ENCODE measurements at regions not wholly inside any gene's neighbourhood (a gene's known extent, or its start where the extent isn't known, plus 50 kb on each side); places are given as distances from the start of the nearest gene placed in this dataset.

DNA sequence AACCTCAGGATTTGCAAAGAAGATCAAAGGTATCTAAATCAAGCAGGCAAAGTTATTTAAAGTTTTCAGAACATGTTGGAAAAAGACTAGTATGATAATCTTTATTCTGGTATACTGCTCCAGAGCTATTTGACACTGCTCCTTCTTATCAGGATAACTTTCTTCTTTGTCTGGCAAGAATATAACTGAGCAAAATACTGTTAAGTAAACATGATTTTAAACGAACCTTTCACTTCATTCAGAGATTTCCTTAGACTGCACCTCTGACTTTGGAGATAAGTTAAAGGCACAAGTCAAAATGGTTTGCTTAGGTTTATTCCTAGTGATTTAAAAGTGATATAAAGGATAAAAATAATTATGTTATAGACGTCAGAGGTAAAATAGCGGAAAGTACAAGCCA is 103.9 kb upstream of the CCDC190 start:
- DNase-seq: no peak

- no peak for DNase-seq
These were observed 95.9 kb upstream of the CCDC190 start for GRCh38 chr1:162956922-162957321.

GRCh38 chr1:162954824-162955223 is 93.8 kb upstream of the CCDC190 start:
- no peak for DNase-seq

GRCh38 chr1:162952956-162953355 is 92.0 kb upstream of the CCDC190 start:
- no peak for DNase-seq

GRCh38 chr1:162951553-162952315 is 90.8 kb upstream of the CCDC190 start:
- DNase-seq: no peak

DNA sequence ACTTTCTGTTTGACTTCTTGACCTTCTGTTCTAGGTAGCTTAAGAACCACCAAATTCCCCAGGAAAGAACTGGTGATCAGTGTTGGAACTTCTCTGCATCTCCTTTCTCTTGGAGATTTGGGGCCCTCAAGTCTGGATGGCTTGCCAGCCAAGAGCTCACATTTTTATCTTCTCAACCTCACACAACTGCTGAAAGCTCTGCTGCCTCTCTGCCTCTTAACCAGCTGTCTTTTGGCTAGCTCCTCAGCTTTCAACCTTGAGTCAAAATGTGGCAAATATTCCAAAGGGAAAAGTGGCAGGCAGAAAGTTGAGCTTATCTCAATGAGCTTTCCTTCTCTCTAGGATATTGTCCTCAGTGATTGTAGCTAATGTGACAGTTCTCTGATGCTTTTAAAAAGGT is 89.2 kb upstream of the CCDC190 start:
- no peak for DNase-seq

GRCh38 chr1:162946701-162947100 is 85.7 kb upstream of the CCDC190 start:
- no peak for DNase-seq

DNA sequence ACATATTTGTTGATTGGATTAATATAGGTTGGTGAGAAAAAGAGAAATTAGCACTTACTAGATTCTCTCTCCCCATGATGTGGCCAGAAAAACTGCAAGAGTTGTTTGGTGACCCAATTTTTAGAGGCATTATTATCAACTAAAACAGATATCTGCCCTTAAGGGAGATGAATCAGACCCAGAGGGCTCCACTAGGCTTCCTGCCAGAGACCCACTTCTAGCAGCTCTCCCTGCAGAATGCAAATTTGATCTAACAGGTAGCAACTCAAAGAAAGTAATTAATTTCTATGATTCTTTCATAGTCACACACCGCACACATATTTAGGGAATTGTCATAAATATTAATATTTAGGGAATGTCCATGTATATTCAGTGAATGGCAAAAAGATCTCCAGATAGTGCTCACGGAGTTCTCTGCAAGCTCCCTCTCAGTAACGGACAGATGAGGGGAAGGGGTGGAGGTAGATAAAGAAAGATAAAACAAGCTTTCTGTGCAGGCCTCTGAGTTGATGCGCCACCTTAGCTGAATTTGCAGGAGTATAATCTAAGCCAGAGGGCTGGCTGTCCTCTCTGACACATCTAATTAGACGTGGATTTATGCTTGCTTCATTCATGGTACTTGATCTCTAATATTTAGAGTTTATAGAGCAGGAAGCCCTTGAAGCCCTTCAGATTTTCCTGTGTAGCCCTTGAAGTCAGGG is 84.1 kb upstream of the CCDC190 start:
- no peak for DNase-seq

DNA sequence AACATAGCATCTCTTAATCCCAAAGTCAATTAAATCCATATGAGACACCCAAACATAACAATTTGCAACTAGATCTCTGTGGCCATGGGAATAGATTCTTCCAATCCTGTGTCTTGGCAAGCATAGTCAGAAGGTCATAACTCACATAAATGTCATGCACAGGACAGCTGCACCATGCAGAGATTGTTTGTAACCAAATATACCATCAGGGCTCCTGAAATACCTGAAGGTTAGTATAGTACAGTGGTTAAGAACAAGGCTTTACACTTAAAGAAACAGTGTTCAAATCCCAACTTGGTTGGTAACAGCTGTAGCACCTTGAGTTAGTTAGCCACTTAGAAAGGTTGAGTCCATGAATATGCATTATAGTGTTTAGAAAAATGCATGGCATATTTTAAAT is 82.6 kb upstream of the CCDC190 start:
- no peak for DNase-seq

DNA sequence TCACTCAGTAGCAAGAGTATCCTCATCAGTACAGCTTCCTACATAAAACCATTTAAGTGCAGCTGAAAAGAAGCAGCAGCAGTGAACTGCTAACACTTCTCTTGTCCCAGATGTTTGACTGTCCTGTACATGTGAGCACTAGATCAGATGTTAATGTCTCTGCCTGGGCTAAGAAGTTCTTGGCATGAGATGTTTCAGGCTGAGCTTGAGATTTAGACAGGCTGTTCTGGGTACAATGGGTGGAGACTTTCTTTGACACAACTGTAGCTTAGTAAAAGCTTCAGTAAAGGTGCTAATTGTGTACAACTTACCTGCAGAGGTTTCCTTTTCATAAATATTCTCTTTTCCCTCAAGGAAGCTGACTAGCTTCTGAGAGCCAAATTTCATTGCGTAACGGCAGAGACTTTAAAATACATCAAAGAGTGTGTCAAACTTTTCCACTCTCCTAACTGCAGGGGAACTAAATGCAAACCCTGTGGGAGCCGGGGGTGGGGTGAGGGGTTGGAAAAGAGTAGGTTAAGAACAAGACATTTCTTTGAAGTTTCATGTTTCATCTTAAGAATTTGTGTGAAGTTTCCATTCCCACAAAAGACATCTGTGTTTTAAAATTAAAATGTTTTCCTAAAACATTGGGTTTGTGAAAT is 82.1 kb upstream of the CCDC190 start:
- no peak for DNase-seq

DNA sequence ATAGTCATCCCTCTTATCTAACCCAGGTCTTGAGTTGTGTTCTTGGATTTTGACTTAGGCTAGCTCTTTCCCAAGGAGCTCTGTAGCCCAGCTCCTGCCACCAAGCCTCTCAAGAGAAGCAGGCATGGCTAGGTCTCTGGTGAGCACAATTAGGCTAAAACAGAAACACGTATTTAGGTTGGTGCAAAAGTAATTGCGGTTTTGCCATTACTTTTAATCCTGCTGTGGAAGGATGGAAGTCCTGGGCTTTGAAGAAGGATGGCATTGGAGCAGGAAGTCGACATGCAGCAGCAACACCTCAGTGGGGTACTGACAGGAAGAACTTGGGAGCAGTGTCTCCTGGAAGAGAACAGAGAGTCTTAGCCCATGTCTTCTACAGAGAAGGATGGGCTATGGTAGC is 80.0 kb upstream of the CCDC190 start:
- DNase-seq: no peak

GRCh38 chr1:162939035-162939434 is 78.1 kb upstream of the CCDC190 start:
- DNase-seq: no peak

DNA sequence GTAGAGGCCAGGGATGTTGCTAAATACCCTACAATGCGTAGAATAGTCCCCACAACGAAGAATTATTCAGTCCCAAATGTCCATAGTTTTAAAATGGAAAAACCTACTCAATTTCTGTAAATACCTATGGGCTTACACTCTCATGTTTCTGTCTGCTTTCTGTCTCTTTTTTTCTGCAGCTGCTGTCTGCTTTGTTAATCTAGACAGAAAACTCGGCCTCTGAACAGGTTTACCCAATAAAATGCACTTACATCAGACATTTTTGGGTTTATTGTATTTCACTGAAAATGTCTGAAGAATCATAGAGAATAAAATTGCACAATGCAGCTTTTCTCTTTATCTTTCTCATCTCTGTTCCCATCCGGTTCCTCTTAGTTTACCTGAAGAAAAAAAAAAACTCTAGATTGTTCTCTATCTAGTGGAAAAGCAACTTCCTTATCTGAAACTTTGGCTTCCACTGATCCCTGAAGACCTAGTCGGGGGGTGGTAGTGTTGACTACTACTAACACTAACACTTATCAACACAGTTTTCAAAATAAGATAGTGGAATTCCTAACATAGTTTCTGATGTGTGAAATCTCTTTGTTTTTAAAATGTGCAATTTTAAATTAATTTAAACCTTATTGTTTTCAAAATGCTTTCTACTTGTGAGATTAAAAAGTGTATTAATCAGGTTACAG is 76.9 kb upstream of the CCDC190 start:
- DNase-seq: no peak

DNA sequence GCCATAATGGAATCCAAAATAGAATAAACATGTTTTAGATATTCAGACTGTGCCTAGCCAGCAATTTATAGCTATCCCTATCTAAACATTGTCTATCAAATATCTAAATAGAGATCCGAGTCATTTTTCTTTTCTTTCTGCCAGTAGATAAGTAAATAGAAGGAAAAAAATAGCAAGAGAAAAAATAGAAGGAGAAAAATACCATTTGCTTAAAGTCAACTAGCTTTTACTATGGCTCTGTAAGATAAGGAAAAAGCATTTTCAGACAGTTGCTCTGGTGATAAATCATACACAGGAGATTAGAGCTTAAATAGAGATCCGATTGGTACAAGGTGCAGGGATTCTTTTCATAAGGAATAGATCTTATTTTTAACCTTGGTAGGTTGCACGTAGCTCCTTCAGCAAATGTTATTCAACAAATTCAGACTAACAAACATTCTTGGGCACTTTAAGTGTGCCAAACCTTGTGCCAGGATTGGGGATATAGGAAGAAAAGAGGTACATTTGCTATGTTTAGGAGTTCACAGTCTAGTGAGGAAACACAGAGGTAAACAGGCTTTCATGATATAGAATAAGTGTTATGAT is 70.1 kb upstream of the CCDC190 start:
- DNase-seq: no peak

- DNase-seq: no peak
These were observed 69.6 kb upstream of the CCDC190 start for GRCh38 chr1:162930532-162930931.

DNA sequence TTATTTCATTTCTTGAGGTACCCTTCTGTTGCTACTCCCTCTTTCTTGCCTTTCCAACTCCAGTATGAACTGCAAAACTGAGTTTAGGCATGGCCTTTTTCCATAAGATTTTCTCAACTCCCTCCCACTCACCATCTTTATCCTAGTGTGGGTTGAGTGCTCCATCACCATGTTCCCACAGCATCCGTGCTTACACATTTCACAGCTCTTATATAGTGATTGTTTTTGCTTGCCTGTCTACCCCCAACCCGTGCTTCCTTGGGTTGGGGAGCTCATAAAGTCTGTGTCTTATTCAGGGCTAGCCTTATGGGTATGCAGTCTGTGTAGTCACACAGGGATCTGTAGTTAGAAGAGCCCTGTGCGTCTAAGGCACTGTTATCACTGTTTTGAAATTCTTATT is 68.2 kb upstream of the CCDC190 start:
- DNase-seq: no peak

- no peak for DNase-seq
These were observed 67.2 kb upstream of the CCDC190 start for GRCh38 chr1:162928141-162928540.

- DNase-seq: no peak
These were observed 66.4 kb upstream of the CCDC190 start for GRCh38 chr1:162927421-162927820.

DNA sequence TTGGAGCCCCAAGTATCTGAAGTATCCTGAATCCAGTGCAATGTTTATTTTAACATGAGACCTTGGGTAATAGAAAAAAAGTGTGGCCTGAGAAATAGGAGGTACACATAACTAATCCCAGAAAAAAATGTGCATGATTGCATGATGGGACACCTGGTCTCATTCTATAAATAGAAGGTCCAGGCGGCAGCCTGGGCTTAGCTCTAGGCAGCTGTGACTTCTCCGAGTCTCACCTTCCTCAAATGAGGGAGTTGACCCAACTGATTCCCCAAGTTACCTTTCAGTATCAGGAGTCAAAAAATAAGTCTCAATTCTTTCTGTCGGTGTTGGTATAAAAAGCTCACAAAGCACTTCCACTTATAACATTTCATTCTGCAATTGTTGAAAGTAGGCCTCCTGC is 65.9 kb upstream of the CCDC190 start:
- DNase-seq: no peak

DNA sequence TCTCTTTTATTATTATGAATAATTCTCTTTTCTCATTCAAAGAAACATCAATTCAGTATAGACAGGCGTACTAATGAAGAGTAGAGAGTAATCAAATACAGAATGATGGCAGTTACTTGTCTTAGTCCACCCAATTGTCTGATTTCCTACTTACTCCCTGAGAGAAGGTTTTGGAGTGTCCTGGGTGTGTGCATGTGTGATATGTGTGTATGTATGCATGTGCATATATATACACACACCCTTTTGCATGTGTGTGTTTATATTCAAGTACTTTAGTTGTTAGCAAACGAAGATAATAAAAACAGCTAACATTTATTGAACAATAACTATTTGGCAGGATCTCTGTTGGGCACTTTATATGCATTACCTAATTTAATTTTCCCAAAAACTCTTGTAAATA is 63.2 kb upstream of the CCDC190 start:
- no peak for DNase-seq

- no peak for DNase-seq
These were observed 61.2 kb upstream of the CCDC190 start for GRCh38 chr1:162922201-162922600.

- DNase-seq: no peak
These were observed 60.3 kb upstream of the CCDC190 start for GRCh38 chr1:162921311-162921710.

GRCh38 chr1:162919034-162919433 is 58.1 kb upstream of the CCDC190 start:
- DNase-seq: no peak
